Activated T-helper 1 cell treated with anti-CD3 and anti-CD28 coated beads, Interleukin-2, amount 50 U/mL, for 16 hours (primary cell): ENCODE measurements at regions not wholly inside any gene's neighbourhood (a gene's known extent, or its start where the extent isn't known, plus 50 kb on each side); places are given as distances from the start of the nearest gene placed in this dataset.
"Not testable (repeated sequence)": the region's sequence is repeated elsewhere in the genome, so short reads cannot be mapped to it uniquely, and the experiment has no call there.

Experiments used
- DNase-seq, 2 donors: peaks; one replicate each; pipeline ENCODE4 v3.0.0-alpha.2; 2020; ENCODE audit warnings: low read depth in 1 of 2, low spot score in 1 of 2

- DNase-seq: no peak
Measured at GRCh38 chr14:22492622-22493542, 96.1 kb downstream of the DAD1 start.

- no peak for DNase-seq
Measured at GRCh38 chr14:22491683-22492621, 97.1 kb downstream of the DAD1 start.

- DNase-seq: not testable (repeated sequence)
Measured at GRCh38 chr14:22491053-22491452, 98.0 kb downstream of the DAD1 start.

GRCh38 chr14:22489957-22490950 lies 98.8 kb downstream of the DAD1 start:
- DNase-seq: no peak

GRCh38 chr14:22489244-22489545 lies 99.8 kb downstream of the DAD1 start:
- DNase-seq: no peak

- no peak for DNase-seq
Measured at GRCh38 chr14:22488522-22489243, 100.3 kb downstream of the DAD1 start.

GRCh38 chr14:22487941-22488340 lies 101.1 kb downstream of the DAD1 start:
- no peak for DNase-seq

- no peak for DNase-seq
Measured at GRCh38 chr14:22487401-22487800, 101.6 kb downstream of the DAD1 start.

GRCh38 chr14:22486675-22487074 lies 102.3 kb downstream of the DAD1 start:
- no peak for DNase-seq

- no peak for DNase-seq
Measured at GRCh38 chr14:22485649-22486048, 103.4 kb downstream of the DAD1 start.

- DNase-seq: no peak
Measured at GRCh38 chr14:22485178-22485577, 103.8 kb downstream of the DAD1 start.

- DNase-seq: no peak
Measured at GRCh38 chr14:22484632-22485031, 104.4 kb downstream of the DAD1 start.

GRCh38 chr14:22483863-22484593 lies 105.0 kb downstream of the DAD1 start:
- DNase-seq: no peak

- DNase-seq: no peak
Measured at GRCh38 chr14:22482782-22483553, 106.1 kb downstream of the DAD1 start.

- no peak for DNase-seq
Measured at GRCh38 chr14:22482085-22482694, 106.8 kb downstream of the DAD1 start.

- DNase-seq: no peak
Measured at GRCh38 chr14:22481546-22481945, 107.5 kb downstream of the DAD1 start.

GRCh38 chr14:22479776-22480464 lies 109.1 kb downstream of the DAD1 start:
- DNase-seq: no peak

- DNase-seq: no peak
Measured at GRCh38 chr14:22479132-22479531, 109.9 kb downstream of the DAD1 start.
